ENCODE measurements at regions not wholly inside any gene's neighbourhood (a gene's known extent, or its start where the extent isn't known, plus 50 kb on each side); places are given as distances from the start of the nearest gene placed in this dataset.

DNA sequence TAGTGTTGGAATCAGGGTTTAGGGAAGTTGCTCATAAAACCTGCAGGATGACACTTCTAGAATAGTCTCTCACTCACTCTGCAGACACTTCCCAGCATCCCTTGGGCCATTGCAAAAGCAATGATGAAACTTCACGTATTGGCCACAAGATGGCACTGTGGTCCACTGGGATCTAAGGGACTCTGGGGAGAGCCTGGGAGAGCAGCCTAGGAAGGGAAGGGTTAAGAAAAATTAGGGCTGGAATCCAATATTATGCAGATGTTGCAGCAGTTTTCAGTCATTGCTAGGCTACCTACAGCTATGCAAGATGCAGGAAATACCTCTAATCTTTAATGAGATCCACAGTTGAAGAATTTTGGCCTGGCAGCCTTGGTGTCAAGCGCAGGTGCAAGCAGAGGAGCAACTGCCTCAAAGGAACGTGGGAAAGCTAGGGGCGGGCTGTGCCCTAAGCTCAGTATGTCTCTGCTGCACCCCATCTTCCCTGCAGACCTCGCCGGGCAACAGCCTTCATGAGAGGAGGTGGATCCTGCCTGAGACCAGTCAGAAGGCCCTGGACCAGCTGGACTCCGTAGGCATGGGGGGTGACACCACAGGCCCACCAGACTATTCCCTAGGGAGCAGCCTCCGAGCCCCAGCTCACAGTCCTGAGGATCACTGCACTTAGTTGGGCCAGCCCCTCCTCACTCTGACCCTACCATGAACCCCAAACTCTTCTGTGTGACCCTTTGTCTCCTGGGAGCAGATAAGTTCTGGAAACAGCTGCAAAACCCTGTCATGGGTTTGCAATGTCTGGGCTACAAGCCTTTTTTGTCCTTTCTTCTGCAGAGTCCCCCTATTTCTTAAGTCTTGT, 127.9 kb upstream of the PRSS58 start:
- DNase-seq = peak; percentile 16

GRCh38 chr7:142384493-142384922, 126.7 kb upstream of the PRSS58 start:
- no peak for DNase-seq

- no peak for DNase-seq
These were observed 126.1 kb upstream of the PRSS58 start for GRCh38 chr7:142383841-142384492.

DNA sequence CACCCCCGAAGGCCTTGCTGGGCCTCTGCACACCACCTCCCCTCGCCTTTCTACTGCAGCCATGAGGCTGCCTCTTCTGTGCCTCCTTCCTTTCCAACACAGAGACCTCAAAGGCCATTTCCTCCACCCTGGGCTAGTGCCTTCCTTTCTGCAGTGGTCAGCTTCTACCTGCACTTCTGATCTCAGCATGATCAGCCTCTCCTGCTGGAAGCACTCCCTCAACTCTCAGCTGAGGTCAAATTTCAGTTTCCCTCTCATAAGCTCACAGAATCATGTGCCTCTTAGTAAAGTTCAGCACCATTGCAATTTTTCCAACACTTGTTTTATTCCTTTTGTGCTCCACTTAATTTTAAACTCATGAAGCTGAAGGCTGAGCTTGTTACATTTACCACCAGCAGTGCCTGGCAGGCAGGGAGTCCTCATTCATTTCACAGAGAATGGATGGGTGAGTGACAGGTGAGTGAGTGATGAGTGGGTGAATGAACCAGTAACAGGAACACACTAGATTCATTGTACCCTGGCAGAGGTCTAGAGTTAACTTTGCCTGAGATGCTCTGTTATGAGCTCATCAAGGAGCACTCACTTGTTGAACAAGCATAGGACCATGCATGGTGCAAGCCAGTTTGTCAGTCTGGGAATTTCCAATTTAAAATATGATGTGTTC, 124.0 kb upstream of the PRSS58 start:
- DNase-seq = no peak

DNA sequence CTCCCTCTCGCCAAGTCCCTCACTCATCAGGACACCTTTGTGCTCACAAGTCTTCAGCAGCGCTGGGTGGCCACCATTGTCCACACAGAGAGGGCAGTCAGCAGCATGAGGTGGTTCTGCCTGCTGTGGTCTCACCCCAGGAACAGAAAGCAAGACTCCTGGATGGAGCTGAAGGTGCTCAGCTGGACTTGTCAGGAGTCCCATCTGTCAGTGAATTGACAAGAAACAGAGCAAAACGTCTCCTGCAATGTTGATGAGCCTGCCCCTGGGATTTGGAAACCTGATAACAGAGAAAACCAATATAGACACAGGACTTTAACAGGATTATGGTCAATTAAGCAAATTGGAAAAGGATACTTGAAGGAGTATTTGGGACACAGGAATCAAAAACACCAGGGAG, 122.2 kb upstream of the PRSS58 start:
- DNase-seq = no peak

DNA sequence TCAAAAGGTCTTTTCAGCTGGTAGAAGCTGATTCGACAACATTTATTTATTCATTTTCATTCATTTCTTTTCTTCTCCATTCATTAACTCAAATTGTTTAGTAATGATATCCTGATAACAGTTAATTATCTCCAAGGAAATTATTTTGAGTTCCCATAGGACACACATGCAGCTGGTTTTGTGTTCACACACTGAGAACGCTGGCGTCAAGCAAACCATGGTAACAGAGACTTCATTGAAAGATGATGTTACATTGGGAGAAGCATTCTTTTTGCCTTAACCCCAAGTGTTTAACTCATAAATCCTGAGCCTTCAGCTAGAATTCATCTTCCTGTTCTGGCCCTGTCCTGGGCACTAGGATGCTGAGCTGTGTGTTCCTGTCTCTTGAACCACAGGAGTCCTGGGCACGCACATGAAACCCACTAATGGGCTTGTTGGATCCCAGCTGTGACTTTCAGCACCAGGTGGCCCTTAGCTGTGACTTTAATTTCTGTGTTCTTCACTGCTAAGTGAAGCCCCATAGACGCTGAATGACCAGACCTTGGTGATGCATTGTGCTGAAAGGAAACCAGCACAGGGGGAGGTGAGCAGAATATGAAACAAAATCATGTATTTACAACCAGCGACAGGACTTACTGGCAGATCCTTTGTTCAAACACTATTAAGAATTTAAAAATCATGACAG, 121.5 kb upstream of the PRSS58 start:
- DNase-seq = no peak

GRCh38 chr7:142377567-142377966, 119.7 kb upstream of the PRSS58 start:
- DNase-seq = no peak

GRCh38 chr7:142376356-142376997, 118.6 kb upstream of the PRSS58 start:
- no peak for DNase-seq

GRCh38 chr7:142375710-142376313, 118.0 kb upstream of the PRSS58 start:
- no peak for DNase-seq

DNA sequence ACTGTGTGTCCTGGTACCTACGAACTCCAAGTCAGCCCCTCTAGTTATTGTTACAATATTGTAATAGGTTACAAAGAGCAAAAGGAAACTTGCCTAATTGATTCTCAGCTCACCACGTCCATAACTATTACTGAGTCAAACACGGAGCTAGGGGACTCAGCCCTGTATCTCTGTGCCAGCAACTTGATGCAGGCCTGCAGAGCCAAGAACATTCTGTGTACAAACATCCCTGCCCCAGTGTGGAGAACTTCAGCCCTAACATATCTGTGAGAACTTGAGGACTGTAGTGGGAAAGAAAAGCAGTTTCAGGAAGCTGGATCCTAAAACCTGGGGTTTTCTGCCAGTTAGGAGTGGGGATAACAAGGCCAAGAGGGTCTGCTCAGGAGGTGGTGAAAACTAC, 114.9 kb upstream of the PRSS58 start:
- no peak for DNase-seq

GRCh38 chr7:142371586-142372377, 113.9 kb upstream of the PRSS58 start:
- no peak for DNase-seq

GRCh38 chr7:142365410-142365842, 107.6 kb upstream of the PRSS58 start:
- no peak for DNase-seq

DNA sequence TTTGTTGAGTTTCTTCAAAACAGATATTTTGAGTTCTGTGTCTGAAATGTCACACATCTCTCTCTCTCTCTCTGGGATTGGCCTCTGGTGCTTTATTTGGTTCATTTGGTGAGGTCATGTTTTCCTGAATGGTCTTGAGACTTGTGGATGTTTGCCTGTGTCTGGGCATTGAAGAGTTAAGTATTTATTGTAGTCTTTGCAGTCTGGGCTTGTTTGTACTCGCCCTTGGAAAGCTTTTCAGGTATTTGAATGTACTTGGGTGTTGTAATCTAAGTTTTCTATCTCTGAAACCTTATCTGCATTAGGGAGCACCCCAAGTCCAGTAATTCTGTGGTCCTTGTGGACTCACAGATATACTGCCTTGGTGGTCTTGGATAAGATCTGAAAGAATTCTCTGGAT, 106.7 kb upstream of the PRSS58 start:
- no peak for DNase-seq

- DNase-seq = no peak
These were observed 104.5 kb upstream of the PRSS58 start for GRCh38 chr7:142362349-142362748.

DNA sequence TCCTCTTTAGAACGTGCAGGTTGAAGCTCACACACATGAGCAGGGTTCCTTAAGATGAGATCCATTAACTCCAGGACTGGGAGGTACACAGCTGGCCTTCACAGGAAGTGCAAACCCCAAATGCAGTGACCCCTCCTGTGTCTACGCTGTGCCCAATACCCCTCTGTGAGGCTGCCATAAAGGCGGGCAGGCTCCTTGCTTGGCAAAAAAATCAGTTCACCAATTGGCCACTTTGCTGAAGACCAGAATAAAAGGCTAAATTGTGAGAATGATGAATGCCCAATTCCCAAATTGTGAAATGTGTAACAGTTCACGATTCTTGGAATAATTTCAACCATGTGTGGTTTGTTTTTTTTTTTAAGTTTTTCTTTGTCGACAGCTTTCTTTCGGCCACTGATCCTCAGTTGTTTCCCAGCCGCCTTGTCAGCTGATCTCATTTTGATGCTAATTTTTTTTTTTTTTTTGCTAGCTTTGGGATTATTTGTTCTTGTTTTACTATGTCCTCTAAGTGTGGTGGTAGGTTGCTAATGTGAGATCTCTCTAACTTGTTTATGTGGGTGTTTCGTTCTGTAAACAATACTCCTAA, 101.9 kb upstream of the PRSS58 start:
- DNase-seq = no peak

DNA sequence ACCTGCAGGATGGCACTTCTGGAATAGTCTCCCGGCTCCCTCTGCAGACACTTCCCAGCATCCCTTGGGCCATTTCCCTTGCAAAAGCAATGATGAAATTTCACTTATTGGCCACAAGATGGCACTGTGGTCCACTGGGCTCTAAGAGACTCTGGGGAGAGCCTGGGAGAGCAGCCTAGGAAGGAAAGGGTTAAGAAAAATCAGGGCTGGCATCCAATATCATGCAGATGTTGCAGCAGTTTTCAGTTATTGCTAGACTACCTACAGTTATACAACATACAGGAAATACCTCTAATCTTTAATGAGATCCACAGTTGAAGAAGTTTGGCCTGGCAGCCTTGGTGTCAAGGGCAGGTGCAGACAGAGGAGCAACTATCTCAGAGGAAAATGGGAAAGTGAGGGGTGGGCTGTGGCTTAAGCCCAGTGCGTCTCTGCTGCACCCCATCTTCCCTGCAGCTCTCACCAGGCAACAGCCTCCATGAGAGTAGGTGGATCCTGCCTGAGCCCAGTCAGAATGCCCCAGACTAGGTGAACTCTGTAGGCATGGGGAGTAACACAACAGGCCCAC, 100.2 kb upstream of the PRSS58 start:
- DNase-seq = peak; percentile 15

DNA sequence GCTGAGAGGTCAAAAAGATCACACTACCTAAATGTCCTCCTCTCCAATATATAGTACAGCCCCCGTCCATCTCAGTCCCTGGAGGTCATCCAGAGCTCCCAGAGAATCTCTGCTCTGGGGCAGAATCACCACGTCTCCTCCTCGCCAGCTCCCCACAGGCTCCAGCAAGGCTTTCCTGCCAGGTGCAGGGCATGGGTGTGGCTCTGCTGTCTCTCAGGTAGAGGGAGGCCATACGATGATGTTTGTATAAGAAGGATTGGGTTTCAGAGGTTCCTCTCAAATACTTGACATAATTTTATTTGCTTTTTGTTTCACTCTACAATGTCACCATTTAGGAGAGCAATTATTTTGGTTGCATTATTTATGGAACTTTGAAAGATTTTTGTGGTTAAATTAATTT, 98.3 kb upstream of the PRSS58 start:
- no peak for DNase-seq

DNA sequence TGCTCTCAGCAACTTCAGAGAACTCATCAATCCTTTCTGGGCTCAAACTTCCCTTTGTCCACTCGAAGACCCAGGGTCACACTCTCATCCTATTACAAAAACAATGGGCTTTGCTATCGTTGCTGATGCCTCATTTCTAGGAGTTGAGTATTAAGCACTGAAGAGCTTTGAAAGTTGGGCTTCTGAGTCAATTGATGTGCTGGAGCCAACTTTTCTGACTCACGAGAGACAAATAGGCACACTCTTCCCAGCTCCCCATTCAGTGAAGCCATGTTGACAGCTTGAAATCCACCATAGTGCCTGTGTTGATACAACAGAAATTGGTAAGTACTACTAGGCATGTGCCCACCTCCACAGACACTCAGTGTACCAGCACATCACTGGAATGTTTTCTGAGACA, 97.5 kb upstream of the PRSS58 start:
- DNase-seq = no peak

GRCh38 chr7:142353147-142354060, 95.5 kb upstream of the PRSS58 start:
- no peak for DNase-seq

- DNase-seq = no peak
These were observed 94.7 kb upstream of the PRSS58 start for GRCh38 chr7:142352543-142352942.

Data from NK-92 treated with Interleukin-12 subunit alpha and Interleukin-12 subunit beta, amount 100 ng/mL, for 24 hours (cell line).